ENCODE measurements at regions not wholly inside any gene's neighbourhood (a gene's known extent, or its start where the extent isn't known, plus 50 kb on each side); places are given as distances from the start of the nearest gene placed in this dataset.
"Not testable (repeated sequence)": the region's sequence is repeated elsewhere in the genome, so short reads cannot be mapped to it uniquely, and the experiment has no call there.

GRCh38 chr12:58425481-58426392, 484.4 kb downstream of the ATP23 start:
- Mint-ChIP-seq H3K27me3 (no peaks in the 10 kb centered on the region), H3K36me3 (peaks cover 6% of the 10 kb centered on the region), H3K9me3 (peaks cover 6% of the 10 kb centered on the region), H3K27ac (peak overlapping the region; percentile 85), H3K4me3 (peak overlapping the region; percentile 59), H3K4me1 (ENCODE audit: unreplicated experiment) (peaks cover 22% of the 10 kb centered on the region)
- TF ChIP-seq, protein P1, sequence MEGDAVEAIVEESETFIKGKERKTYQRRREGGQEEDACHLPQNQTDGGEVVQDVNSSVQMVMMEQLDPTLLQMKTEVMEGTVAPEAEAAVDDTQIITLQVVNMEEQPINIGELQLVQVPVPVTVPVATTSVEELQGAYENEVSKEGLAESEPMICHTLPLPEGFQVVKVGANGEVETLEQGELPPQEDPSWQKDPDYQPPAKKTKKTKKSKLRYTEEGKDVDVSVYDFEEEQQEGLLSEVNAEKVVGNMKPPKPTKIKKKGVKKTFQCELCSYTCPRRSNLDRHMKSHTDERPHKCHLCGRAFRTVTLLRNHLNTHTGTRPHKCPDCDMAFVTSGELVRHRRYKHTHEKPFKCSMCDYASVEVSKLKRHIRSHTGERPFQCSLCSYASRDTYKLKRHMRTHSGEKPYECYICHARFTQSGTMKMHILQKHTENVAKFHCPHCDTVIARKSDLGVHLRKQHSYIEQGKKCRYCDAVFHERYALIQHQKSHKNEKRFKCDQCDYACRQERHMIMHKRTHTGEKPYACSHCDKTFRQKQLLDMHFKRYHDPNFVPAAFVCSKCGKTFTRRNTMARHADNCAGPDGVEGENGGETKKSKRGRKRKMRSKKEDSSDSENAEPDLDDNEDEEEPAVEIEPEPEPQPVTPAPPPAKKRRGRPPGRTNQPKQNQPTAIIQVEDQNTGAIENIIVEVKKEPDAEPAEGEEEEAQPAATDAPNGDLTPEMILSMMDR (conservative IDR thresholded peaks at IDR 0.05): no peak
- no peak for DNase-seq (ENCODE audit: extremely low spot score, unreplicated experiment)

- not testable (repeated sequence) for DNase-seq (ENCODE audit: extremely low spot score, unreplicated experiment); H3K9me3 Mint-ChIP-seq; H3K36me3 Mint-ChIP-seq; H3K4me3 Mint-ChIP-seq; H3K27me3 Mint-ChIP-seq
- peaks cover 19% of the 10 kb centered on the region for H3K4me1 Mint-ChIP-seq (ENCODE audit: unreplicated experiment)
- peak overlapping the region; percentile 85 for H3K27ac Mint-ChIP-seq
These were observed 485.1 kb downstream of the ATP23 start for GRCh38 chr12:58426437-58426836.

DNA sequence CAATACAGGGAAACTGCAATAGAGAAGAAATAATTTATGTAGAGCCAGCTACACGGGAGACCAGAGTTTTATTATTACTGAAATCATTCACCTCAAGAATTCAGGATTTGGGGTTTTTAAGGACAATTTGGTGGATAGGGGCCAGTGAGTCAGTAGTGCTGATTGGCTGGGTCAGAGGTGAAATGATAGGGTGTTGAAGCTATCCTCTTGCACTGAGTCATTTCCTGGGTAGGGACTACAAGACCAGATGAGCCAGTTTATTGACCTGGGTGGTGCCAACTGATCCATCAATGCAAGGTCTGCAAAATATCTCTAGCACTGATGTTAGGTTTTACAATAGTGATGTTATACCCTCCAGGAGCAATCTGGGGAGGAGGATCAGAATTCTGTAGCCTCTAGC, 486.3 kb downstream of the LRIG3 start:
- no peaks in the 10 kb centered on the region for H3K4me1 Mint-ChIP-seq (ENCODE audit: unreplicated experiment)
- no peak overlapping the region for H3K4me3 Mint-ChIP-seq
- no peak overlapping the region for H3K27ac Mint-ChIP-seq
- no peaks in the 10 kb centered on the region for H3K27me3 Mint-ChIP-seq
- peaks cover 9% of the 10 kb centered on the region for H3K9me3 Mint-ChIP-seq
- DNase-seq (ENCODE audit: extremely low spot score, unreplicated experiment): no peak
- TF ChIP-seq, protein P1 (conservative IDR thresholded peaks at IDR 0.05): no peak
- no peaks in the 10 kb centered on the region for H3K36me3 Mint-ChIP-seq

DNA sequence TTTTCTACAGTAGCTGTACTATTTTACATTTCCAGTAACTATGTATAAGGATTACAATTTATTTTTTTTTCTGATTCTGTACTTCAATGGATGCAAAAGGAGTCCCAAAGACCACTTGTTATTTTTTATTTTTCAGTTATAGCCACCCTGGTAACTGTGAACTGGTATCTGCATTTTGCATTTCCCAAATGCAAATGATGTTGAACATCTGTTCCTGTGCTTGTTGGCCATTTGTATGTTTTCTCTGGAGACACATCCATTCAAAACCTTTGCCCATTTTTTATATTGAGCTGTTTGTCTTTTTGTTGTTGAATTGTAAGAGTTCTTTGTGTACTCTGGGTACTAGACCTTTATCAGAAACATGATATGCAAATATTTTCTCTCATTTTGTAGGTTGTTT, 485.6 kb downstream of the LRIG3 start:
- Mint-ChIP-seq H3K27me3 (no peaks in the 10 kb centered on the region), H3K4me3 (no peak overlapping the region), H3K9me3 (peaks cover 13% of the 10 kb centered on the region), H3K27ac (no peak overlapping the region), H3K4me1 (ENCODE audit: unreplicated experiment) (no peaks in the 10 kb centered on the region), H3K36me3 (no peaks in the 10 kb centered on the region)
- DNase-seq (ENCODE audit: extremely low spot score, unreplicated experiment): no peak
- TF ChIP-seq, protein P1 (conservative IDR thresholded peaks at IDR 0.05): no peak

DNA sequence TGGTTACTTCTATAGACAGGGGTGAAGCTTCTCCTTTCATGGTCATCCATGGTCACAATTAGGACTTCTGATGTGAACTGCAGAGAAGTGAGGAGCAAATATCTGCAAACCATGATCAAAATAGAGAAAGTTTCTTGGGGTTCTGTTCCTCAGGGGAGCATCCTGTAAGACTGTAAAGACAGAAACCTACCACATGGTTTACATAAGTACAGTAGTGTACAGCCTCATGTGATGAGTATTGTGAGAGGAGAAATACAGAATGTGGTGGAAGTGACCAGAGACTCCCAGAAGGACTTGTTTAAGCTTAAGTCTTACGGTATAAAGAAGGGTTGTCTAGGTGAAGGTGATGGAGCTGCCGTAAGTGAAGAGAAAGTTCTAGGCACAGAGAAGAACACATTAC, 484.7 kb downstream of the LRIG3 start:
- Mint-ChIP-seq H3K27ac (no peak overlapping the region), H3K27me3 (no peaks in the 10 kb centered on the region), H3K4me1 (ENCODE audit: unreplicated experiment) (no peaks in the 10 kb centered on the region), H3K4me3 (no peak overlapping the region), H3K36me3 (no peaks in the 10 kb centered on the region), H3K9me3 (peaks cover 13% of the 10 kb centered on the region)
- TF ChIP-seq, protein P1 (conservative IDR thresholded peaks at IDR 0.05): no peak
- no peak for DNase-seq (ENCODE audit: extremely low spot score, unreplicated experiment)

DNA sequence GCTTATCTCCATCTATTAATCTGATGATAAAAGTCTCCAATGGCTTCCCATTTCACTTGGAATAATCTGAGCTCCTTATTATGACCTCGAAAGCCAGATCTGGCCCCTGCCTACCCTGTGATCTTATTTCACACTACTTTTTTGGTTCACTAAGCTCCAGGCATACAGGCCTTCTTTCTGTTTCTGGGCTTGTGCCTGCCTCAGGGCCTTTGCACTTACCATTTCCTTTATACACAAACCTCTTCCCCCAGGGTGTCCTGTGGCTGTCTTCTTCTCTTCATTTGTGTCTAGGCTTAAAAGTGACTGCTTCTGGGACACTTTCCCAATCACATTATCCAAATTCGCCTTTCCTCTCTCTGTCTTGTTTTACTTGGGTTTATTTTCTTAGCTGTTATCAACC, 478.8 kb downstream of the LRIG3 start:
- no peaks in the 10 kb centered on the region for H3K36me3 Mint-ChIP-seq
- no peaks in the 10 kb centered on the region for H3K4me1 Mint-ChIP-seq (ENCODE audit: unreplicated experiment)
- H3K4me3 Mint-ChIP-seq: no peak overlapping the region
- no peak overlapping the region for H3K27ac Mint-ChIP-seq
- peaks cover 5% of the 10 kb centered on the region for H3K9me3 Mint-ChIP-seq
- no peaks in the 10 kb centered on the region for H3K27me3 Mint-ChIP-seq
- TF ChIP-seq, protein P1 (conservative IDR thresholded peaks at IDR 0.05): no peak
- DNase-seq (ENCODE audit: extremely low spot score, unreplicated experiment): no peak

Measured in type B pancreatic cell (in vitro differentiated cells).